NCI-H1105 treated with DMSO at 0.1 percent for 48 hours (cell line): ENCODE measurements at regions not wholly inside any gene's neighbourhood (a gene's known extent, or its start where the extent isn't known, plus 50 kb on each side); places are given as distances from the start of the nearest gene placed in this dataset.
A peak's percentile ranks its signal among the peaks of the same experiment; 100 is the strongest.

ENCODE experiments used
- DNase-seq: peaks from one replicate; lab custom pipeline; 2025; lab: John Stamatoyannopoulos, UW

DNA sequence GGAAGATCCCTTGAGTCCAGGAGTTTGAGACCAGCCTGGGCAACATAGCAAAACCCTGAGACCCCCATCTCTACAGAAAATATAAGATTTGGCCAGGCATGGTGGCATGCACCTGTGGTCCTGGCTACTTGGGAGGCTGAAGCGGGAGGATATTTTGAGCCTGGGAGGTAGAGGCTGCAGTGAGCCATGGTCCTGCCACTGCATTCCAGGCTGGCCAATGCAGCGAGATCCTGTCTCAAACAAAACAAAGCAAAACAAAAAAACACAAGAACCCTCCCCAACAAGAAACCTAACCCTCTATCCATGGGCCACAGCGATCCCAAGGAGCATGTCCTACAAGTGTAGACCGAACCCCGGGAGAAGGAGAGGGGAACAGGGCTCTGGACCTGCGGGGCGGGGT is 133.3 kb downstream of the MGAT5B start:
- DNase-seq: no peak

DNA sequence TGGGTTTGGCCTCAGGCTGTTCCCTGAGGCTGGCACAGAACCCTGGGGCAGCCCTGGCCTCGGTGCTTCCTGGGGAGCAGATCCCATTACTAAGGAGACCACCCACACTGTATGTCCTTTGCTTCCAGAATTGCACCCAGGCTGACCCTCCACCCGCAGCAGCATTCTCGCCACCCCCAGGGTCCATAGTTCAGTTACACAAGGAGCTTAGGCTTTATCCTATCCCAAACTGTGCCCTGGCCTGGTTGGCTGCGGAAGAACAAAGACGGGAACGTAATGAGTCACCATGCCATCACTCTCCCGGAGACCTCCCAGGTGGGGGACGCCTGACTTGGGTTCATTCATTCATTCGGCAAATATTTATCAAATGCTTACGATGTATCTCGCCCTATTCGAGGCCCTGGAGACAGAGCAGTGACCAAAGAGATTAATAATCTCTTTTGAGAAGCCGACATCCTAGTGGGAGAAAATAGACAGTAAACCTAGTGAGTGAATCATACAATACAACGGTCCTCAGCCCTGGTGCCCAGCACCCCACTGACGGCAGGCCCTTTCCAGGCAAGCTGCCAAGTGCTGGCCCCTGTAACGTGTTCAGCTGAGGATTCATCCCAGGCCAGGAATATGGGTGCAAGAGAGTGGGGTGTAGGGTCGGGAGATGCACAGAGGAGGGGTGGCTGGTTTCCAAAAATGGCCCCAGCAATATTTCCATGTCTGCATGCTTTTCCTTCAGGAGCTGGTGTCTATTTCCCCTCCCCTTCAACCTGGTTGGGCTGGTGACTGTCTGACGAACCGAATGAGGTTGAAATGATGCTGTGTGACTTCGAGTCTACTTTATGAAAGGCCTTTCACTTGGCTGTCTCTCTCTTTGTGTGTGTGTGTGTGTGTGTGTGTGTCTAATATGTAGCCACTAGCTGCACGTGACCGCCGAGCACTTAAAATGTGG is 134.2 kb downstream of the MGAT5B start:
- DNase-seq: no peak

DNA sequence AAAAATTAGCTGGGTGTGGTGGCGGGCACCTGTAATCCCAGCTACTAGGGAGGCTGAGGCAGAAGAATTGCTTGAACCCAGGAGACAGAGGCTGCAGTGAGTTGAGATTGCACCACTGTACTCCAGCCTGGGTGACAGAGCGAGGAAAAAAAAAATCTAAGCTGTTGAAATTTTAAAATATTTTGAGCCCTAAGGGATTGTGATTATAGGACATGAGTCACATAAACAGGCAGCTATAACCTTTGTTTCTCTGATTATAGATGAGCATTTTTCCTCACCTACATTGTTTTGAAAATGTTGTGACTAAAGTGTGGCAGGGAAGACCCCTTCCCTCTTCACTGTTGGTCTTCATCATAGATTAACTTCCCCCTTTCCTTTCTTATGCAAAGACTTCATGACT is 135.5 kb downstream of the MGAT5B start:
- DNase-seq: no peak

DNA sequence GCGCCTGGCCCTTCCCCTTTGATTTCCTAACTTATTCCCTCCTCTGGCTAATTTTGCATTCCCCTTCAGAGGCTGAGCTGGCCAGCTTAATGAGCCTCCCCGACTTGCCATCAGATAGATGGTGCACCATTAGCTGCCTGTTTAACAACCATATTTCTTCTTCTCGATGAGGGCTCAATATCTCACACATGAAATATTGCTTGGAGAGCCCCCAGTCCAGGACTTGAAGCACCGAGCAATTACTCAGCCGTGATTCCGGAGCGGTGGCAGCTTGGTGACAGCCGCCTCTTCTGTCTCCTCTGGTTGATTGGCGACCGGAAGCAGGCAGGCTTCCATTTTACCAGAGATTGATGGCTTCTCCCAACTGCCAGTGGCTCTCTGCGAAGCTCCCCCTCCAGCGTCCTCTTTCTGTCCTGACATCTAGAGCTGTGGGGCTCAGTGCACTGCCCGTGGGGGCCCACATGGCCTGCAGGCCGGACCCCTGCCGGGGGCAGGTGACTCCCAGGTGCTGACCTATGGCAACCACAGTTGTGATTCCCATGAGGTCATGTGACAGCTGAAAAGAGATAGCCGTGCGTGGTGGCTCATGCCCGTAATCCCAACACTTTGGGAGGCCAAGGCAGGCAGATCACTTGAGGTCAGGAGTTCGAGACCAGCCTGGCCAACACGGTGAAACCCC is 133.7 kb upstream of the SEC14L1 start:
- no peak for DNase-seq

DNA sequence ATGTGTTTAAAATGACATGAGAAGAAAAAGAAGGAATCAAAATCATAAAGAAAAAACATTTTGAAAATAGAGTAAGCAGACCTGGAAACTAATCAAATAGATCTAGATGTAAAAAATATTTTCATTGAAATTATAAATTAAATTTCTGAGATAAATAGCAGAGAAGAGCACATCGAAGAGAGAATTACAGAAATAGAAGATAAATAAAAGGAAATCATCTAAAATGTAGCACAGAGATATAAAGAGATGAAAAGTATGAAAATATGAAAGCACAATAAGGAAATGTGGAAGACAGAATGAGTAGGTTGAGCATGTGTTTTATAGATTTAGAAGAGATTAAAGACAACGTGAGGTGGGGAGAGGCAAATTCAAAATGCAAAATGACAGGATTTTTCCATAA is 130.9 kb upstream of the SEC14L1 start:
- no peak for DNase-seq

DNA sequence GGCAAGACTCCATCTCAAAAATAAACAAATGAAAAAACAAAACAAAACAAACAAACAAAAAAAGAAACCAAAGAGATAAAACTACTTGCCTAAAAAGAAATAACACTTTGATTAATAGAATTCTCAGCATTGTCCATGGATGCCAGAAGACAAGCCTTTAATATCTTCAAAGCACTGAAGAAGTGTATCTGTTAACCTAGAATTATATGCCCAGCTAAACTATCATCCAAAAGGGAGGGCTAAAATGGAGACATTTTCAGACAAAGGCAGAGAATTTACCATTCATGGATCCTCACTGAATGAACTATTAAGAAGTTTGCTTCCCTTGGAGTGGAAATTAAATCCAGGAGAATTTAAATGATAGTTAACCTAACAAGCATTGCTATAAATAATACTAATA is 130.1 kb upstream of the SEC14L1 start:
- DNase-seq: no peak

DNA sequence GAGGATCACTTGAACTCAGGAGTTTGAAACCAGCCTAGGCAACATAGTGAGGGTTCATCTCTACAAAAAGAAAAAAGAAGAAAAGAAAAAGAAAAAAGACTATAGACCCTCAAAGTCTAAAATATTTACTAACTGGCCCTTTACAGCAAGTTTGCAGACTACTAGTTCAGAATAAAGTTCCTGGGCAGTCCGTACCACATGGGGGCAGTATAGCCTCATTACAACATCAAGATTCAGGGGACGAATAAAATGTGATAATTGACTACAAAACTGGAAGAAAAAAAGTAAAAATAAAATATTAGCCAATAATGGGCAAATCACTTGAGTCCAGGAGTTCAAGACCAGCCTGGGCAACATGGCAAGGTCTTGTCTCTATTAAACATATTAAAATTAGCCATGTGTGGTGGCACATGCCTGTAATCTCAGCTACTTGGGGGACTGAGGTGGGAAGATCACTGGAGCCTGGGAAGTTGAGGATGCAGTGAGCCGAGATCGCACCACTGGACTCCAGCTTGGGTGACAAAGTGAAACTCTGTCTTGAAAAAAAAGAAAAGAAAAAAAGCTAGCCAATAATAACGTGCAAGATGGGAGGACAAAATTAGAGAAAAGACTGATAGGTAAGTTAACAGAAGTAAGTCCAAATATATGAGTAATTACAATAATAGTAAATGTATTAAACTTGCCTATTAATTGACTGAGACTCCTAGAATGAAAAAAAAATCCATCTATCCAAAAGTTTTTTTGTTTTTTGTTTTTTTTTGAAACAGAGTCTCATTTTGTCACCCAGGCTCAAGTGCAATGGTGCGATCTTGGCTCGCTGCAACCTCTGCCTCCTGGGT is 129.4 kb upstream of the SEC14L1 start:
- peak; percentile 52 for DNase-seq

DNA sequence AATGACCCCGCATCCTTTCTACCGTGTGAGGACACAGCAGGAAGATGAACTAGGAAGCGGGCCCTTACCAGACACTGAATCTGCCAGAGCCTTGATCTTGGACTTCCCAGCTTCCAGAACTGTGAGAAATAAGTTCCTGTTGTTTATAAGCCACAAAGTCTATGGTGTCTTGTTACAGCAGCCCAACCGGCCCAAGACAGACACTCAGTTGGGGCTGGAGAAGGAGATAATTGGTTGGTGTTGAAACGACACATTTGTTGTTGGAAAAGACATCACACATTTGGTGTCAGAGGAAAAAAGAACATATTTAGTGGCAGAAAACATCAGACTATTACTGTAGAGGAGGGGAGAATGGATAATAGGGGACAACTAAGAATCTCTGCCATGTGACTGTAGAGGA is 122.3 kb upstream of the SEC14L1 start:
- no peak for DNase-seq

DNA sequence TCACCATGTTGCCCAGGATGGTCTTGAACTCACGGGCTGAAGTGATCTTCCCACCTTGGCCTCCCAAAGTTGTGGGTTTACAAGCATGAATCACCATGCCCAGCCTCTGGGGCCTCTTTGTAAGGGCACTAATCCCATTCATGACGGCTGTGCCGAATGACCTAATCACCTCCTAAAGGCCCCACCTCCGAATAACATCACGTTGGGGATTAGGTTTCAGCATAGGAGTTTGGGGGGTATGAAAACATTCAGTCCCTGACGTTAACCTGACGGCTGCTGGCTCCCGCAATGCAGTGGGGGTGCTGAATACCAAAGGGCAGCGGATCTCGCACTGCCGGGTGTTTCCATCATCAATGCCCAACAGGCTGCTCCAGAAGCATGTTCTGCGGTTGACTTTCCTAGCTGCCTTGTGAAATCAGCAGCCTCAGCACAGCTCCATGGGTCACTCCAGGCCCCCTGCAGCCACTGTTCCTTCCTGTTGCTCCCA is 120.8 kb upstream of the SEC14L1 start:
- no peak for DNase-seq

DNA sequence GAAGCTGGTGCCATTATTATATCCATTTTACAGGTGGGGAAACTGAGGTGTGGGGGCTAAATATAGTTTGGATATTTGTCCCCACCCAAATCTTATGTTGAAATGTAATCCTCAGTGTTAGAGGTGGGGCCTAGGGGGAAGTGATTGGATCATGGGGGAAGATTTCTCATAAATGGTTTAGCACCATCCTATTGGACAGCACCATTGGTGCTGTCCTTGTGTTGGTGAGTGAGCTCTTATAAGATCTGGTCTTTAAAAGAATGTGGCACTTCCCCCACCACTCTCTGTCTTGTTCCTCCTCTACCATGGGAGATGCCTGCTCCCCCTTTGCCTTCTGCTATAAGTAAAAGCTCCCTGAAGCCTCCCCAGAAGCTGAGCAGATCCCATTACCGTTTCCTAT is 119.8 kb upstream of the SEC14L1 start:
- no peak for DNase-seq

DNA sequence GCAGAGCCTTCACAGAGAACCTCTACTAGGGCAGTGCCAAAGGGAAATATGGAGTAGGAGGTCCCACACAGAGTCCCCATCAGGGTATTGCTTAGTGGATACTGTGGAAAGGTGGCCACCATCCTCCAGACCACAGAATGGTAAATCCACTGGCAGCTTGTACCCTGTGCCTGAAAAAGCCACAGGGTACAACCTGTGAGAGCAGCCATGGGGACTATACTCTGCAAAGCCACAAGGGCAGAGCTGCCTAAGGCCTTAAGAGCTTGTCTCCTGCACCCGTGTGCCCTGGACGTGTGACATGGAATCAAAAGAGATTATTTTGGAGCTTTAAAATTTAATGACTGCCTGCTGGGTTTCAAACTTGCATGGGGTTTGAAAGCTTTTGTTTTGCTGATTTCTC is 118.0 kb upstream of the SEC14L1 start:
- DNase-seq: no peak

DNA sequence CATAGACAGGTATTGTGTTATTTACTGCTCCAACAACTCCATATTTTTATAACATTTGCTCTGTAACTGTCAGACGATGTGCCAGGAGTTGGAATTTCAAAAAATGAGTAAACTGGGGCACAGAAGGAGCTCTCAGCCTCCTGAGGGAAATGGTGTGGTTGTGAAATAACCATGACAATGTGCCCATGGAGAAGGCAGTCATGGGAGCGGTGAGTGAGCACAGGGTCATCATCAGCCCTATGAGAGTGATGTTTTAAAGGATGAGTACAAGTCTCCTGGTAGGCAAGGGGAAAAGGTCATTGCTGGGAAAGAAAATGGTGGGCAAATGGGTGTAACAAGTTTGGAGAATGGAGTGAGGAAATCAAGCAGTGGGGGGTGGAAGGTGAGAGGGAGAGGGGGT is 115.0 kb upstream of the SEC14L1 start:
- DNase-seq: no peak

DNA sequence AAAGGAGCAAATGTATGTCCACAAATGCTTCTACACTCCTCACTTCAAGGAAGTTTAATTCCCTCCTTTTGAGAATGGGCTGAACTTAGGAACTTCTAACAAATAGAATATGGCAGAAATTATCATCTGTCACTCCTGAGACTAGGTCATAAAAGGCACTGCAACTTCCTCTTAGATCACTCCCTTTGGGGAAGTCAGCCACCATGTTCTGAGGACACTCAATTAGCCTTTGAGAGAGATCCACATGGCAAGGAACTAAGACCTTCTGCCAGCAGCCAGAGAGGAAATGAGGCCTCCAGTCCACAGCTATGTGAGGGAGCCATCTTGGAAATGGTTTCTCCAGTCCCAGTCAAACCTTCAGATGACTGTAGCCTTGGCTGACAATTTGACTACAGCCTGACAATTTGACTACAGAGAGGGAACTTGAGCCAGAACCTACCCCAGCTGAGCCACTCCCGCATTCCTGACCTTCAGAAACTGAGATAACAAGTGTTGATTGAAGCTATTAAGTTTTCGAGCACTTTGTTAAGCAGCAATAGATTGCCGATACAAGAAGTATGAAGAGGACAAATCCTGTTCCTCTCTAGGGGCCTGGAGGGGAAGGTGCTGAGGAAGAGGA is 113.4 kb upstream of the SEC14L1 start:
- DNase-seq: no peak

DNA sequence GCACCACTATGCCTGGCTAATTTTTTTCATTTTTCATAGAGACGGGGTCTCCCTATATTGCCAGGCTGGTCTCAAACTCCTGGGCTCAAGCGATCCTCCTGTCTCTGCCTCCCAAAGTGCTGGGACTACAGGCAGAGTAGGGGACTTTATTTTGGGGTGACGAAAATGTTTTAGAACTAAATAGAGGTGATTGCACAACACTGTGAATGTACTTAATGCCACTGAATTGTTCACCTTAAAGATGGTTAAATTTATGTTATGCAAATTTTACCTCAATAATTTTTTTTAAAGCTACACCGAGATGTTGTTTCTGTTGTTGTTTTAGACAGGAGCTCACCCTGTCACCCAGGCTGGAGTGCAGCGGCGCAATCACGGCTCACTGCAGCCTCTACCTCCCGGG is 111.9 kb upstream of the SEC14L1 start:
- no peak for DNase-seq

DNA sequence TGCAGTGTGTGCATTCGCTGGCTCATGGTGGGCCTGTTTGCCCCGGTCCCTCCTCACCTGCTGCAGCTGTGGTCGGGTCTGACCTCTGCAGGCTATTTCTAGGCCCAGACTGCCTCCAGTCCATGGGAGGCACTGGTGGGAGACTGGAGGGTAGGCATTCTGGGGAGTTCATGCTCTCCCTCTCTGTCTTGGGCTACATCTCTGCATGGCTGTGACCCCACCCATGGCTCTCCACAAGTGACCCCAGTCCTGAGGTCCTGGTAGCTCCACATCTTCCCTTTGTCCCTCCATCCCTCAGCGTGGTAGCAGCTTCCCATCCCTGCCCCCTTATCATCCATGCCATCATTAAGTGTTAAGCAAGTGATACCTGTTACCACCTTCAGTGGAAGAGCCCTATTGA is 107.8 kb upstream of the SEC14L1 start:
- DNase-seq: no peak

DNA sequence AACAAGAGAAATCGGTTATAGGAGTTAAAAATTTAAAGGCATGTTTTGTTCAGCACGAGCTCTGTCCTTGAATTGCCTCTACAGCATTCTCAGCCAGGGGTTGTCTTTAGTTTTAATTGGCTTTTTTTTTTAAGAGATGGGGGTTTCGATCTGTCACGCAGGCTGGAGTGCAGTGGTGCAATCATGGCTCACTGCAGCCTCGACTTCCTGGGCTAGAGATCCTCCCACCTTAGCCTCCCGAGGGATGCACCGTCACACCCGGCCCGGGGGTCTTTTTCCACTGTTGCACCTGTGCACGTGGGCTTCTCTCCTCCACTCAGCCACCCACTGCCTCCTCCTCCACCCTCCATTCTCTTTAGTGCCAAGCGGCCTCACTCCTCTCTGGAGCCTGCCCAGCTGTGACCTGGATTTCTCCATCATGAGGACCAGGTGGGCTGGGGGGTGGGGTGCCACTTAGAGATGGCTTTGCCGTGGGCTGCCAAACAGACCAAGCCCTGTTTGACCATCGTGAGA is 106.8 kb upstream of the SEC14L1 start:
- no peak for DNase-seq

DNA sequence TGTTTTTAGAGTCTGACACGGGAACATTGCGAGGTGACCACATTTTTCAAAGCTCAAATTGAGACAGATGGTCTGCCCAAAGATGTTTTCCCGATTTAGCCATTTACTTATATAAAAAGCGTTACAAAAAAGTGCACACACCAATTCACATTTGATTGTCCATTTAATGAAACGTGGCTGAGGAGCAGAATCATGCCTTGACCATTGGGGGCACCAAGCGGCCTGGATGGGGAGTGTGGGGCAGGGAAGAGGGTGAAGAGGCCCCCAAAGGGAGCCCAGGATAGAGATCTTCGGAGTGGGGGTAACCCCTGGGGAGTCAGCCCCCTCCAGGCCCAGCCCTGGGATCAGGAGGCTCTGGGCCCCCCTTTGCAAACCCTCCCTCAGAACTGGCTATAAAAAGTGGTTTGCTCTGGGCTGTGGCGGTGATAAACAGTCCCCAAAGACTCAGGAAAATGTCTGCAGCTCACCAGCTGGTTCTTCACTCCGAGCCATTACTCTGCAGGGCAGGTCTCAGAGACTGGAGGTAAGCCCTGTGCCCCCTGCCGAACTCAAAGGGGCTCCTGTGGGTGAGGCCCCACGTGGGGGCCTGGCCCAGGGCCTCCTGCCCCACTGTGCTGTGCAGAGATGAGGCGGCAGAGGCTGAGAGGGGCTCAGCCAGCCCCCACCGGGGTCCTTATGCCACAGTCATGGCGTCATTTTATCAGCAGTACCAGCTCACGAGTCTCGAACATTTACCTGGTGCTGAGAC is 105.9 kb upstream of the SEC14L1 start:
- DNase-seq: no peak

DNA sequence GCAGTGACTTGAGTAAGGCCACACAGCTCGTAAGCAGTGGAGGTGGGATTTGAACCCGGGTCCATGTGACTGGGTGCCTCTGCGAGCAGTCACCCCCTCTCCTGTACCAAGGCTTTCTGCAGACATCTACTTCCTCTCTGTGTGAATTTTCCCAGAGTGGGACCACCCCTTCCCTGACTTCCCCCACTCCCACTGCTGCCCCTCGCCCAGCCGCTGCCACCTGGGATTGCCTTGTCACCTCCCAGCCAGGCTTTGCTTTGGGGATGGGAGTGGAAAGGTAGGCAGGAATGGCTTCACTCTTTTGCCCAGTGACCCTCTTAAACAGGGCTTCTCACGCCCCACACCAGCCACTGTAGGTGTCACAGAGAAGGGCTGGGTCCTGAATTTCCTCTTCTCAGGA is 105.2 kb upstream of the SEC14L1 start:
- DNase-seq: no peak

DNA sequence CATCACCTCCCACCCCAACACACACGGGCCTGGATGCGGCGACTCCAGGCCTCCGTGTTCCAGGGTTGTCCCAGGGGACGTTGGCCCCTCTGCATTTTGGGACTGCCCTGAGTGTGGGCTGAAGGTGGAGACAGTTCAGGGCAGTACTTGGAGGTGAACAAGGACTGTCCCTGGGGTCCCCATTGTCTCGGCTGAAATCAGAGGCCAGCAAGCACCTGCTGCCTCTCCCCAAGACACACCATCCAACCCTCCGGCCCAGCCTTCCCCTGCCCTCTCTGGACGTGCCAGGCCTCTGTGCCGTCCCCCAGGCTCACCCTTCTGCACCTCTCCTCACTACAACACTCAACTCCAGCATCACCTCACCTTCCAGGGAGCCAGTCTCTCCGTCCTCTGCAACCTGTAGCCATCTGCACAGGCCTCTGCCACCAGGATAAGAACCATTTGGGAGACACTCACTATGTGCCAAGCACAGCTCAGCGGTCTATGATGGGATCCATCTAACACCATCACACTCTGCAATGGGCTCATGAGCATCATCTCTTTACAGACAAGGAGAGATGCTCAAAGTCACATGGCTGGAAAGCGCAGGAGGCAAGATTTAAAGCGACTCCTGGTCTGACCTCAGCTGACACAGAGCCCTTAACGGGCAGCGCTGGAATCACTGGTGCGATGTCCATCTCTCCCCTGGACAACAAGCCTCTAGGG is 104.5 kb upstream of the SEC14L1 start:
- no peak for DNase-seq

DNA sequence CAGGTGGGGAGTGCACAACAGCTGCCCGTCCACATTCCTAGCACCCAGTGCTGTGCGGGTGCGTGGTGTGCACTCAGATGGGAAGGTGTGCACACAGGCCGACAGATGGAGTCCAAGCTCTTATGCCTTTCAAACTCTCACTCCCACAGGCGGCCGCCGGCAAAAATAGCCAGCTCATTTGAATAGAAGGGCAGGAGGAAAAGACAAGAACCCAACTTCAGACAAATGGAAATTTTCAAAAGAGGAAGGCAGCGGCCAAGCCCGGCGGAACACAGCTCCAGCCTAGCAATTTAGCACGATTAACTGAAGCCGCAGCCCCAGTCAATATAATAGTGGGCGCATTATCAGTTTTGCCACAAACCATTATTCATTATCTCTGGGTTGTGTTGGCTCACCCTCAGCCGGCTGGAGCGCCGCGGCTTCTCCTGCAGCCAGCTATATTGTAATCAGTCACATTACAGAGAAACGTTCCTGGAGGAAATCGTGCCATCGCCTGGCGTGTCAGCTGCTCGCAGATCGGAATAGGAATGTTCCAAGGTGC is 103.9 kb upstream of the SEC14L1 start:
- DNase-seq: no peak
